ENCODE measurements at regions not wholly inside any gene's neighbourhood (a gene's known extent, or its start where the extent isn't known, plus 50 kb on each side); places are given as distances from the start of the nearest gene placed in this dataset.

DNA sequence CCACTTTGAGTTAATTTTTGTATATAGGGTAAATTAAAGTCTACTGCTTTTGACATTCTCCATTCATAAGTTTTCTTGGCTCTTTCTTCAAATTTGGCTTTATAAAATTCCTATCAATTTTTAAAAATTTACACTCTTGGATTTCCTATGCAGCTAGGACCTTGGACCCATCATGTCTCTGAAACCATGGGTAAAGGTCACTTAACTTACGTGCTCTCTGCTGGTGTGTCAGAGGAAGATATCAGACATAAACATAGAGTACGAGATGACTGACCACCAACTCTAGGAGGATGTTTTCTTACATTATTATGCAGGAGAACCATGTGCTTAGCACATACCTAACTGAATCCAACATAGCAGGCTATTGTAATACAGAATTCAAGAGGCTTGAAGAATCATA lies 62.5 kb upstream of the C1GALT1C1 start:
- TF ChIP-seq CTCF (IDR thresholded peaks at IDR 0.05; ENCODE audit: low read depth, low read length, missing input control), result no peak
- TF ChIP-seq ATF3 (IDR thresholded peaks at IDR 0.05), result no peak
- no peak for TF ChIP-seq TAF1 (conservative IDR thresholded peaks at IDR 0.05)
- TF ChIP-seq GABPA (IDR thresholded peaks at IDR 0.05 in 1 of 2, conservative IDR thresholded peaks at IDR 0.05 in 1 of 2), result no peak
- TF ChIP-seq SP1 (IDR thresholded peaks at IDR 0.05), result no peak
- no peak for TF ChIP-seq RAD21 (IDR thresholded peaks at IDR 0.05)
- TF ChIP-seq, protein P1, sequence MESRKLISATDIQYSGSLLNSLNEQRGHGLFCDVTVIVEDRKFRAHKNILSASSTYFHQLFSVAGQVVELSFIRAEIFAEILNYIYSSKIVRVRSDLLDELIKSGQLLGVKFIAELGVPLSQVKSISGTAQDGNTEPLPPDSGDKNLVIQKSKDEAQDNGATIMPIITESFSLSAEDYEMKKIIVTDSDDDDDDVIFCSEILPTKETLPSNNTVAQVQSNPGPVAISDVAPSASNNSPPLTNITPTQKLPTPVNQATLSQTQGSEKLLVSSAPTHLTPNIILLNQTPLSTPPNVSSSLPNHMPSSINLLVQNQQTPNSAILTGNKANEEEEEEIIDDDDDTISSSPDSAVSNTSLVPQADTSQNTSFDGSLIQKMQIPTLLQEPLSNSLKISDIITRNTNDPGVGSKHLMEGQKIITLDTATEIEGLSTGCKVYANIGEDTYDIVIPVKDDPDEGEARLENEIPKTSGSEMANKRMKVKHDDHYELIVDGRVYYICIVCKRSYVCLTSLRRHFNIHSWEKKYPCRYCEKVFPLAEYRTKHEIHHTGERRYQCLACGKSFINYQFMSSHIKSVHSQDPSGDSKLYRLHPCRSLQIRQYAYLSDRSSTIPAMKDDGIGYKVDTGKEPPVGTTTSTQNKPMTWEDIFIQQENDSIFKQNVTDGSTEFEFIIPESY (IDR thresholded peaks at IDR 0.05), result no peak
- no peak for TF ChIP-seq JUND (IDR thresholded peaks at IDR 0.05)
- no peak for TF ChIP-seq FOXA1 (IDR thresholded peaks at IDR 0.05)
- TF ChIP-seq, protein P2, sequence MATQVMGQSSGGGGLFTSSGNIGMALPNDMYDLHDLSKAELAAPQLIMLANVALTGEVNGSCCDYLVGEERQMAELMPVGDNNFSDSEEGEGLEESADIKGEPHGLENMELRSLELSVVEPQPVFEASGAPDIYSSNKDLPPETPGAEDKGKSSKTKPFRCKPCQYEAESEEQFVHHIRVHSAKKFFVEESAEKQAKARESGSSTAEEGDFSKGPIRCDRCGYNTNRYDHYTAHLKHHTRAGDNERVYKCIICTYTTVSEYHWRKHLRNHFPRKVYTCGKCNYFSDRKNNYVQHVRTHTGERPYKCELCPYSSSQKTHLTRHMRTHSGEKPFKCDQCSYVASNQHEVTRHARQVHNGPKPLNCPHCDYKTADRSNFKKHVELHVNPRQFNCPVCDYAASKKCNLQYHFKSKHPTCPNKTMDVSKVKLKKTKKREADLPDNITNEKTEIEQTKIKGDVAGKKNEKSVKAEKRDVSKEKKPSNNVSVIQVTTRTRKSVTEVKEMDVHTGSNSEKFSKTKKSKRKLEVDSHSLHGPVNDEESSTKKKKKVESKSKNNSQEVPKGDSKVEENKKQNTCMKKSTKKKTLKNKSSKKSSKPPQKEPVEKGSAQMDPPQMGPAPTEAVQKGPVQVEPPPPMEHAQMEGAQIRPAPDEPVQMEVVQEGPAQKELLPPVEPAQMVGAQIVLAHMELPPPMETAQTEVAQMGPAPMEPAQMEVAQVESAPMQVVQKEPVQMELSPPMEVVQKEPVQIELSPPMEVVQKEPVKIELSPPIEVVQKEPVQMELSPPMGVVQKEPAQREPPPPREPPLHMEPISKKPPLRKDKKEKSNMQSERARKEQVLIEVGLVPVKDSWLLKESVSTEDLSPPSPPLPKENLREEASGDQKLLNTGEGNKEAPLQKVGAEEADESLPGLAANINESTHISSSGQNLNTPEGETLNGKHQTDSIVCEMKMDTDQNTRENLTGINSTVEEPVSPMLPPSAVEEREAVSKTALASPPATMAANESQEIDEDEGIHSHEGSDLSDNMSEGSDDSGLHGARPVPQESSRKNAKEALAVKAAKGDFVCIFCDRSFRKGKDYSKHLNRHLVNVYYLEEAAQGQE (IDR thresholded peaks at IDR 0.05), result no peak

Measured in liver (tissue), 3 donors.